Vagina (tissue), 2 donors: ENCODE measurements at regions not wholly inside any gene's neighbourhood (a gene's known extent, or its start where the extent isn't known, plus 50 kb on each side); places are given as distances from the start of the nearest gene placed in this dataset.

ENCODE experiments used
- POLR2A ChIP-seq, 2 donors: fragments of 450-650 bp; IDR thresholded peaks; one replicate each; pipeline ENCODE4 v1.6.1; 2017; ENCODE audit warnings: antibody characterized with exemption in 2 of 2, mild to moderate bottlenecking in 2 of 2, moderate library complexity in 2 of 2
- POLR2AphosphoS5 ChIP-seq, 2 donors: sonication (generic); formaldehyde crosslinking; IDR thresholded peaks; one replicate each; pipeline ENCODE4 v1.9.0; 2017; ENCODE audit warnings: antibody characterized with exemption in 2 of 2, mild to moderate bottlenecking in 2 of 2, low read depth in 1 of 2; ENCODE audit not compliant: insufficient read depth in 1 of 2
- TF ChIP-seq, protein P1 (sequence below), 3 experiments: fragments of 450-650 bp in 2 of 3; fragments of 200-600 bp in 1 of 3; sonication (generic) in 1 of 3; IDR thresholded peaks; one replicate each; pipeline ENCODE4 v1.5.1; 2017 to 2019; ENCODE audit warnings: antibody characterized with exemption in 3 of 3, mild to moderate bottlenecking in 2 of 3, moderate library complexity in 2 of 3

DNA sequence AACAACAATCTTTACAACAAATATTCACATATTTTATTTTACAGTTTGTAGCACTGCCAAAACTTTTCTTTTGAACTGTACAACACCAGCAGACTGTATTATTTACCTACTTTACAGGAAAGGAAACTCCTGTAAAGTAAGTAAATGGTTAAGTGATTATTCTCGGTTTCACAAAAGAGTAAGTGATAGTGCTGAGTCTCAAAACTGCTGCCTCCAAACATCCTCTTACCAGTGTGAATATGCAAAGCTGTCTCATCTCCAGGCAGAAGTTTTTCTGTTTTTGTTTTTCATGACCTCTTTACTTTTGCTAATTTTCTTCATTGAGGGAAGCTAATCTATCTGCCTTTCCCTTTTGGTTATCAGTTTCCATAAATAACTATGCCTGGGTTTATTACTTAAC lies 286.7 kb downstream of the SRGAP2C start:
- TF ChIP-seq, protein P1, sequence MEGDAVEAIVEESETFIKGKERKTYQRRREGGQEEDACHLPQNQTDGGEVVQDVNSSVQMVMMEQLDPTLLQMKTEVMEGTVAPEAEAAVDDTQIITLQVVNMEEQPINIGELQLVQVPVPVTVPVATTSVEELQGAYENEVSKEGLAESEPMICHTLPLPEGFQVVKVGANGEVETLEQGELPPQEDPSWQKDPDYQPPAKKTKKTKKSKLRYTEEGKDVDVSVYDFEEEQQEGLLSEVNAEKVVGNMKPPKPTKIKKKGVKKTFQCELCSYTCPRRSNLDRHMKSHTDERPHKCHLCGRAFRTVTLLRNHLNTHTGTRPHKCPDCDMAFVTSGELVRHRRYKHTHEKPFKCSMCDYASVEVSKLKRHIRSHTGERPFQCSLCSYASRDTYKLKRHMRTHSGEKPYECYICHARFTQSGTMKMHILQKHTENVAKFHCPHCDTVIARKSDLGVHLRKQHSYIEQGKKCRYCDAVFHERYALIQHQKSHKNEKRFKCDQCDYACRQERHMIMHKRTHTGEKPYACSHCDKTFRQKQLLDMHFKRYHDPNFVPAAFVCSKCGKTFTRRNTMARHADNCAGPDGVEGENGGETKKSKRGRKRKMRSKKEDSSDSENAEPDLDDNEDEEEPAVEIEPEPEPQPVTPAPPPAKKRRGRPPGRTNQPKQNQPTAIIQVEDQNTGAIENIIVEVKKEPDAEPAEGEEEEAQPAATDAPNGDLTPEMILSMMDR (IDR thresholded peaks at IDR 0.05) = no peak
- TF ChIP-seq POLR2AphosphoS5 (IDR thresholded peaks at IDR 0.05; ENCODE audit: insufficient read depth in 1 of 2, low read depth in 1 of 2) (no peak), POLR2A (IDR thresholded peaks at IDR 0.05) (no peak)
